ENCODE measurements at regions not wholly inside any gene's neighbourhood (a gene's known extent, or its start where the extent isn't known, plus 50 kb on each side); places are given as distances from the start of the nearest gene placed in this dataset.

DNA sequence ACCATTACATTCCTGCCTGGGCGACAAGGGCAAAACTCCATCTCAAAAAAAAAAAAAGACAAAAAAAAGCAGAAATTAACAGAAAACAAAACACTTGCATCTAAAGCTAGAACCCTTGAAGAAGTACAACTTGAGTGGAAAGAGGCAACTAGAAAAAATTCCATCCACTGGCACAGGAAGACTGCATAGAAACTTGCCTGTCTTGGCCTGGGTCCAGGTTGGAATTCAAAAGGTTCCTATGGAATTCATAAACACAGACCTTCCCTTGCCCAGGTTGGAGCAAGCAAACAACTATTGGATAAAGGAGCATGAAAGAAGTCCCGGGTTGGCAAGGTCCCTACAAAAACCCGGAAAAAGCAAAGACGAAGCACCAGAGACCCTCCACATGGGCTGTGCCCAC is 69.8 kb downstream of the CCDC71L start (continued):
- TF ChIP-seq, protein P1, sequence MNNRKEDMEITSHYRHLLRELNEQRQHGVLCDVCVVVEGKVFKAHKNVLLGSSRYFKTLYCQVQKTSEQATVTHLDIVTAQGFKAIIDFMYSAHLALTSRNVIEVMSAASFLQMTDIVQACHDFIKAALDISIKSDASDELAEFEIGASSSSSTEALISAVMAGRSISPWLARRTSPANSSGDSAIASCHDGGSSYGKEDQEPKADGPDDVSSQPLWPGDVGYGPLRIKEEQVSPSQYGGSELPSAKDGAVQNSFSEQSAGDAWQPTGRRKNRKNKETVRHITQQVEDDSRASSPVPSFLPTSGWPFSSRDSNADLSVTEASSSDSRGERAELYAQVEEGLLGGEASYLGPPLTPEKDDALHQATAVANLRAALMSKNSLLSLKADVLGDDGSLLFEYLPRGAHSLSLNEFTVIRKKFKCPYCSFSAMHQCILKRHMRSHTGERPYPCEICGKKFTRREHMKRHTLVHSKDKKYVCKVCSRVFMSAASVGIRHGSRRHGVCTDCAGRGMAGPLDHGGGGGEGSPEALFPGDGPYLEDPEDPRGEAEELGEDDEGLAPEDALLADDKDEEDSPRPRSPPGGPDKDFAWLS (CRISPR knock-in tag; IDR thresholded peaks at IDR 0.05; ENCODE audit: borderline replicate concordance), result no peak
- no peak for TF ChIP-seq CENPX (CRISPR knock-in tag; IDR thresholded peaks at IDR 0.05)
- TF ChIP-seq MEIS2 (CRISPR knock-in tag; IDR thresholded peaks at IDR 0.05), result no peak
- no peak for TF ChIP-seq ZNF788 (CRISPR knock-in tag; IDR thresholded peaks at IDR 0.05; ENCODE audit: borderline replicate concordance)
- TF ChIP-seq ELF1 (CRISPR knock-in tag; IDR thresholded peaks at IDR 0.05), result no peak
- TF ChIP-seq PRPF4 (IDR thresholded peaks at IDR 0.05; ENCODE audit: low read depth, low read length, poor library complexity, severe bottlenecking), result no peak
- no peak for TF ChIP-seq ESRRA (CRISPR knock-in tag; IDR thresholded peaks at IDR 0.05; ENCODE audit: low read depth)

DNA sequence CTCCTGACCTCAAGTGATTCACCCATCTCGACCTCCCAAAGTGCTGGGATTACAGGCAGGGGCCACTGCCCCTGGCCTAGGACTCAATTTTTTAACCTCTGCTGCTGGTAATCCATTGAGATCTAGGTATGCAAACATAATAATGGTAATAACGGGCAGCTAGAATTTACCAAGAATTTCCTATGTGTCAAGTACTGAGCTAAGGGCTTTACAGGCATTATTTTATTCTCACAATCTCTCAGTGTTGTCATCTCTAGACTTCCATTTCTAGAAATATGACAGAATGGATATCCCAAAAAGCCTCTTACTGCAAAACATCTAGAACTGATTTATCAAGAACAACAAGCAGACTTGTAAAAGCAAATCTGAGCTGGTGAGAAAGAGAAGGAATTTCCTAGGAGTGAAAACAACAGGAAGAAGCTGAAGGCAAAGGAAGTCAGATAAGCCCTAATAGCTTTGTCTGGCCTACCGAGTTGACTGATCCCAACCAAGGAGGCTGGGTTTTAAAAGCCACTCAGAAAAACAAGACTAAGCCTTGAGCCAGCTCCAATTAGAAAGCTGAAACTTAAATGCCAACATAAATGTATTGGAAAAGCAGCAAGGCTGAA is 70.6 kb downstream of the CCDC71L start:
- no peak for DNase-seq (ENCODE audit: low spot score)
- ChIA-PET POLR2A (no interaction called here), CTCF (ENCODE audit: low intra/inter-chr PET ratio, low total read pairs) (no interaction called here)
- in situ Hi-C loops (cut with HindIII; ENCODE audit: extremely low pct_ligation_motif_present, low pct_unique_long_range_greater_than_20kb) (no loop called here), intact Hi-C loops (cut with micrococcal nuclease; ENCODE audit: unreplicated experiment) (no loop called here)
- Histone ChIP-seq H3K4me1 (ENCODE audit: insufficient read depth, low read length) (no peaks in the 10 kb centered on the region), H3K79me2 (ENCODE audit: insufficient read depth, low read length) (no peaks in the 10 kb centered on the region), H3K27ac (ENCODE audit: extremely low read length, insufficient read depth, low read length) (no peak overlapping the region), H3K4me3 (replicated peaks in 1 of 3; ENCODE audit: insufficient read depth in 1 of 3, low read depth in 2 of 3, low read length in 3 of 3) (no peak overlapping the region), H3K27me3 (ENCODE audit: control insufficient read depth in 1 of 2, insufficient read depth in 2 of 2, low read length in 2 of 2) (no peaks in the 10 kb centered on the region), H3K9ac (ENCODE audit: insufficient read depth, low read depth, low read length) (no peak overlapping the region), H2AFZ (ENCODE audit: low read length) (no peak overlapping the region), H4K20me1 (ENCODE audit: insufficient read depth, low read length) (no peaks in the 10 kb centered on the region), H3K9me3 (ENCODE audit: low read length) (no peaks in the 10 kb centered on the region), H3K4me2 (ENCODE audit: low read depth, low read length) (no peak overlapping the region), H3K36me3 (replicated peaks in 1 of 2; ENCODE audit: control insufficient read depth in 1 of 2, insufficient read depth in 2 of 2, low read length in 2 of 2) (no peaks in the 10 kb centered on the region)
- 2% methylated on average over 3 of the region's 3 CpGs for WGBS (ENCODE audit: low lambda C conversion rate)
- ATAC-seq, result no peak
- BruUV-seq (replicated peaks), result no TSS peak
- no peak for FAIRE-seq
- TF ChIP-seq, protein P2, sequence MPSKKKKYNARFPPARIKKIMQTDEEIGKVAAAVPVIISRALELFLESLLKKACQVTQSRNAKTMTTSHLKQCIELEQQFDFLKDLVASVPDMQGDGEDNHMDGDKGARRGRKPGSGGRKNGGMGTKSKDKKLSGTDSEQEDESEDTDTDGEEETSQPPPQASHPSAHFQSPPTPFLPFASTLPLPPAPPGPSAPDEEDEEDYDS (CRISPR knock-in tag; IDR thresholded peaks at IDR 0.05), result no peak
- TF ChIP-seq REPIN1 (CRISPR knock-in tag; IDR thresholded peaks at IDR 0.05; ENCODE audit: borderline replicate concordance, low read depth) (no peak), NFE2L1 (CRISPR knock-in tag; IDR thresholded peaks at IDR 0.05; ENCODE audit: borderline replicate concordance) (no peak), WIZ (CRISPR knock-in tag; IDR thresholded peaks at IDR 0.05) (no peak), ZFP1 (CRISPR knock-in tag; IDR thresholded peaks at IDR 0.05) (no peak), MED13 (CRISPR knock-in tag; IDR thresholded peaks at IDR 0.05) (no peak), ZNF530 (CRISPR knock-in tag; IDR thresholded peaks at IDR 0.05; ENCODE audit: low read depth) (no peak)
- TF ChIP-seq, protein P3, sequence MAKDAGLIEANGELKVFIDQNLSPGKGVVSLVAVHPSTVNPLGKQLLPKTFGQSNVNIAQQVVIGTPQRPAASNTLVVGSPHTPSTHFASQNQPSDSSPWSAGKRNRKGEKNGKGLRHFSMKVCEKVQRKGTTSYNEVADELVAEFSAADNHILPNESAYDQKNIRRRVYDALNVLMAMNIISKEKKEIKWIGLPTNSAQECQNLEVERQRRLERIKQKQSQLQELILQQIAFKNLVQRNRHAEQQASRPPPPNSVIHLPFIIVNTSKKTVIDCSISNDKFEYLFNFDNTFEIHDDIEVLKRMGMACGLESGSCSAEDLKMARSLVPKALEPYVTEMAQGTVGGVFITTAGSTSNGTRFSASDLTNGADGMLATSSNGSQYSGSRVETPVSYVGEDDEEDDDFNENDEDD (CRISPR knock-in tag; IDR thresholded peaks at IDR 0.05; ENCODE audit: borderline replicate concordance), result no peak
- TF ChIP-seq, protein P4, sequence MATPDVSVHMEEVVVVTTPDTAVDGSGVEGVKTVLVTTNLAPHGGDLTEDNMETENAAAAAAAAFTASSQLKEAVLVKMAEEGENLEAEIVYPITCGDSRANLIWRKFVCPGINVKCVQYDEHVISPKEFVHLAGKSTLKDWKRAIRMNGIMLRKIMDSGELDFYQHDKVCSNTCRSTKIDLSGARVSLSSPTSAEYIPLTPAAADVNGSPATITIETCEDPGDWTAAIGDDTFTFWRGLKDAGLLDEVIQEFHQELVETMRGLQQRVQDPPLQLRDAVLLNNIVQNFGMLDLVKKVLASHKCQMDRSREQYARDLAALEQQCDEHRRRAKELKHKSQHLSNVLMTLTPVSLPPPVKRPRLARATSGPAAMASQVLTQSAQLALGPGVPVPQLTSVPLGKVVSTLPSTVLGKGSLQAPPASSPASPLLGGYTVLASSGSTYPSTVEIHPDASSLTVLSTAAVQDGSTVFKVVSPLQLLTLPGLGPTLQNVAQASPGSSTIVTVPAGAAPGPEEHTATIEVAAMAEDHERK (CRISPR knock-in tag; IDR thresholded peaks at IDR 0.05; ENCODE audit: low read depth), result no peak
- TF ChIP-seq, protein P5, sequence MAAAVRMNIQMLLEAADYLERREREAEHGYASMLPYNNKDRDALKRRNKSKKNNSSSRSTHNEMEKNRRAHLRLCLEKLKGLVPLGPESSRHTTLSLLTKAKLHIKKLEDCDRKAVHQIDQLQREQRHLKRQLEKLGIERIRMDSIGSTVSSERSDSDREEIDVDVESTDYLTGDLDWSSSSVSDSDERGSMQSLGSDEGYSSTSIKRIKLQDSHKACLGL (CRISPR knock-in tag; IDR thresholded peaks at IDR 0.05), result no peak
- TF ChIP-seq, protein P6, sequence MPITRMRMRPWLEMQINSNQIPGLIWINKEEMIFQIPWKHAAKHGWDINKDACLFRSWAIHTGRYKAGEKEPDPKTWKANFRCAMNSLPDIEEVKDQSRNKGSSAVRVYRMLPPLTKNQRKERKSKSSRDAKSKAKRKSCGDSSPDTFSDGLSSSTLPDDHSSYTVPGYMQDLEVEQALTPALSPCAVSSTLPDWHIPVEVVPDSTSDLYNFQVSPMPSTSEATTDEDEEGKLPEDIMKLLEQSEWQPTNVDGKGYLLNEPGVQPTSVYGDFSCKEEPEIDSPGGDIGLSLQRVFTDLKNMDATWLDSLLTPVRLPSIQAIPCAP (CRISPR knock-in tag; IDR thresholded peaks at IDR 0.05; ENCODE audit: low read depth), result no peak

Measured in HepG2 (cell line).